GM20000 (cell line): ENCODE measurements at regions not wholly inside any gene's neighbourhood (a gene's known extent, or its start where the extent isn't known, plus 50 kb on each side); places are given as distances from the start of the nearest gene placed in this dataset.

Experiments
- DNase-seq: peaks from one replicate; pipeline ENCODE4 v3.0.0; 2012; ENCODE audit warnings: low spot score
- CTCF ChIP-seq: IDR thresholded peaks from 2 replicates; pipeline ENCODE4 v1.5.1; 2012; ENCODE audit warnings: mild to moderate bottlenecking, control low read depth; ENCODE audit errors: extremely low read depth, missing control alignments

- no peak for TF ChIP-seq CTCF
- DNase-seq, result no peak
Observed at GRCh38 chr7:94332571-94332970, 62.1 kb upstream of the COL1A2 start.

- TF ChIP-seq CTCF, result no peak
- no peak for DNase-seq
Observed at GRCh38 chr7:94333810-94334209, 60.9 kb upstream of the COL1A2 start.

GRCh38 chr7:94335586-94335985 is 59.1 kb upstream of the COL1A2 start:
- no peak for DNase-seq
- no peak for TF ChIP-seq CTCF

- no peak for DNase-seq
- no peak for TF ChIP-seq CTCF
Observed at GRCh38 chr7:94336009-94336408, 58.7 kb upstream of the COL1A2 start.

GRCh38 chr7:94338921-94339371 is 55.7 kb upstream of the COL1A2 start:
- no peak for TF ChIP-seq CTCF

GRCh38 chr7:94344826-94345225 is 49.9 kb upstream of the COL1A2 start:
- DNase-seq, result no peak
- no peak for TF ChIP-seq CTCF

More at GRCh38 chr7:94338921-94339371, 55.7 kb upstream of the COL1A2 start:
- no peak for DNase-seq
